ENCODE measurements at regions not wholly inside any gene's neighbourhood (a gene's known extent, or its start where the extent isn't known, plus 50 kb on each side); places are given as distances from the start of the nearest gene placed in this dataset.

GRCh38 chr6:87946669-87947068 lies 101.0 kb upstream of the SPACA1 start:
- no peaks in the 10 kb centered on the region for H3K36me3 ChIP-seq (ENCODE audit: control insufficient read depth, insufficient read depth, low read length)
- H3K27me3 ChIP-seq (ENCODE audit: control insufficient read depth, insufficient read depth, low read length) = peaks cover 13% of the 10 kb centered on the region
- H3K27ac ChIP-seq (ENCODE audit: insufficient read depth, low read length, poor library complexity, severe bottlenecking) = no peak overlapping the region
- ATAC-seq (ENCODE audit: low read depth in 2 of 2) = no peak
- no peaks in the 10 kb centered on the region for H3K9me3 ChIP-seq (ENCODE audit: control insufficient read depth in 2 of 2, low read length in 2 of 2)
- Mint-ChIP-seq H3K4me3 (no peak overlapping the region), H3K27me3 (peaks cover 15% of the 10 kb centered on the region), H3K9me3 (peaks cover 0 to 1% (median 0%) of the 10 kb centered on the region in 7 donors), H3K27ac (no peak overlapping the region), H3K4me1 (no peaks in the 10 kb centered on the region), H3K36me3 (no peaks in the 10 kb centered on the region)
- DNase-seq = no peak
- no peaks in the 10 kb centered on the region for H3K4me1 ChIP-seq (ENCODE audit: control insufficient read depth, insufficient read depth, low read length, poor library complexity, severe bottlenecking)
- no peak overlapping the region for H3K4me3 ChIP-seq (ENCODE audit: low read depth, low read length)

- no peaks in the 10 kb centered on the region for H3K36me3 Mint-ChIP-seq
- DNase-seq (no peak), ATAC-seq (ENCODE audit: low read depth in 2 of 2) (no peak)
- H3K4me3 Mint-ChIP-seq = no peak overlapping the region
- H3K27me3 Mint-ChIP-seq = peaks cover 22% of the 10 kb centered on the region
- Histone ChIP-seq H3K4me1 (ENCODE audit: control insufficient read depth, insufficient read depth, low read length, poor library complexity, severe bottlenecking) (no peaks in the 10 kb centered on the region), H3K27ac (ENCODE audit: insufficient read depth, low read length, poor library complexity, severe bottlenecking) (no peak overlapping the region), H3K4me3 (ENCODE audit: low read depth, low read length) (no peak overlapping the region), H3K36me3 (ENCODE audit: control insufficient read depth, insufficient read depth, low read length) (no peaks in the 10 kb centered on the region), H3K9me3 (ENCODE audit: control insufficient read depth in 2 of 2, low read length in 2 of 2) (no peaks in the 10 kb centered on the region), H3K27me3 (ENCODE audit: control insufficient read depth, insufficient read depth, low read length) (peaks cover 17% of the 10 kb centered on the region)
- peaks cover 0 to 1% (median 0%) of the 10 kb centered on the region in 7 donors for H3K9me3 Mint-ChIP-seq
- no peaks in the 10 kb centered on the region for H3K4me1 Mint-ChIP-seq
- no peak overlapping the region for H3K27ac Mint-ChIP-seq
Observed at GRCh38 chr6:87945966-87946365, 101.7 kb upstream of the SPACA1 start.

- Mint-ChIP-seq H3K9me3 (no peaks in the 10 kb centered on the region), H3K27ac (no peak overlapping the region), H3K27me3 (peaks cover 25% of the 10 kb centered on the region), H3K4me1 (no peaks in the 10 kb centered on the region), H3K36me3 (no peaks in the 10 kb centered on the region), H3K4me3 (no peak overlapping the region)
- Histone ChIP-seq H3K27ac (ENCODE audit: insufficient read depth, low read length, poor library complexity, severe bottlenecking) (no peak overlapping the region), H3K4me3 (ENCODE audit: low read depth, low read length) (no peak overlapping the region), H3K36me3 (ENCODE audit: control insufficient read depth, insufficient read depth, low read length) (no peaks in the 10 kb centered on the region), H3K27me3 (ENCODE audit: control insufficient read depth, insufficient read depth, low read length) (peaks cover 17% of the 10 kb centered on the region), H3K4me1 (ENCODE audit: control insufficient read depth, insufficient read depth, low read length, poor library complexity, severe bottlenecking) (no peaks in the 10 kb centered on the region), H3K9me3 (ENCODE audit: control insufficient read depth in 2 of 2, low read length in 2 of 2) (no peaks in the 10 kb centered on the region)
- no peak for DNase-seq
- no peak for ATAC-seq (ENCODE audit: low read depth in 2 of 2)
Observed at GRCh38 chr6:87945181-87945580, 102.5 kb upstream of the SPACA1 start.

- Histone ChIP-seq H3K4me3 (ENCODE audit: low read depth, low read length) (no peak overlapping the region), H3K27me3 (ENCODE audit: control insufficient read depth, insufficient read depth, low read length) (peaks cover 17% of the 10 kb centered on the region), H3K4me1 (ENCODE audit: control insufficient read depth, insufficient read depth, low read length, poor library complexity, severe bottlenecking) (no peaks in the 10 kb centered on the region), H3K27ac (ENCODE audit: insufficient read depth, low read length, poor library complexity, severe bottlenecking) (no peak overlapping the region), H3K36me3 (ENCODE audit: control insufficient read depth, insufficient read depth, low read length) (no peaks in the 10 kb centered on the region), H3K9me3 (ENCODE audit: control insufficient read depth in 2 of 2, low read length in 2 of 2) (no peaks in the 10 kb centered on the region)
- ATAC-seq (ENCODE audit: low read depth in 2 of 2) (no peak), DNase-seq (no peak)
- Mint-ChIP-seq H3K36me3 (no peaks in the 10 kb centered on the region), H3K4me1 (no peaks in the 10 kb centered on the region), H3K27ac (no peak overlapping the region), H3K4me3 (no peak overlapping the region), H3K27me3 (peaks cover 27% of the 10 kb centered on the region), H3K9me3 (no peaks in the 10 kb centered on the region)
Observed at GRCh38 chr6:87944541-87944954, 103.1 kb upstream of the SPACA1 start.

- H3K4me3 Mint-ChIP-seq = no peak overlapping the region
- no peaks in the 10 kb centered on the region for H3K36me3 Mint-ChIP-seq
- peaks cover 32% of the 10 kb centered on the region for H3K27me3 Mint-ChIP-seq
- Histone ChIP-seq H3K4me1 (ENCODE audit: control insufficient read depth, insufficient read depth, low read length, poor library complexity, severe bottlenecking) (no peaks in the 10 kb centered on the region), H3K9me3 (ENCODE audit: control insufficient read depth in 2 of 2, low read length in 2 of 2) (no peaks in the 10 kb centered on the region), H3K4me3 (ENCODE audit: low read depth, low read length) (no peak overlapping the region), H3K27ac (ENCODE audit: insufficient read depth, low read length, poor library complexity, severe bottlenecking) (no peak overlapping the region), H3K27me3 (ENCODE audit: control insufficient read depth, insufficient read depth, low read length) (peaks cover 17% of the 10 kb centered on the region), H3K36me3 (ENCODE audit: control insufficient read depth, insufficient read depth, low read length) (no peaks in the 10 kb centered on the region)
- H3K27ac Mint-ChIP-seq = no peak overlapping the region
- DNase-seq = no peak
- no peaks in the 10 kb centered on the region for H3K4me1 Mint-ChIP-seq
- H3K9me3 Mint-ChIP-seq = no peaks in the 10 kb centered on the region
- no peak for ATAC-seq (ENCODE audit: low read depth in 2 of 2)
Observed at GRCh38 chr6:87943191-87943590, 104.5 kb upstream of the SPACA1 start.

- no peak overlapping the region for H3K4me3 ChIP-seq (ENCODE audit: low read depth, low read length)
- Mint-ChIP-seq H3K9me3 (no peaks in the 10 kb centered on the region), H3K36me3 (no peaks in the 10 kb centered on the region), H3K4me3 (no peak overlapping the region), H3K27ac (no peak overlapping the region), H3K4me1 (no peaks in the 10 kb centered on the region), H3K27me3 (peaks cover 29% of the 10 kb centered on the region)
- no peaks in the 10 kb centered on the region for H3K4me1 ChIP-seq (ENCODE audit: control insufficient read depth, insufficient read depth, low read length, poor library complexity, severe bottlenecking)
- no peak for ATAC-seq (ENCODE audit: low read depth in 2 of 2)
- no peaks in the 10 kb centered on the region for H3K36me3 ChIP-seq (ENCODE audit: control insufficient read depth, insufficient read depth, low read length)
- no peak for DNase-seq
- peaks cover 17% of the 10 kb centered on the region for H3K27me3 ChIP-seq (ENCODE audit: control insufficient read depth, insufficient read depth, low read length)
- no peak overlapping the region for H3K27ac ChIP-seq (ENCODE audit: insufficient read depth, low read length, poor library complexity, severe bottlenecking)
- no peaks in the 10 kb centered on the region for H3K9me3 ChIP-seq (ENCODE audit: control insufficient read depth in 2 of 2, low read length in 2 of 2)
Observed at GRCh38 chr6:87941556-87942358, 105.9 kb upstream of the SPACA1 start.

GRCh38 chr6:87939776-87940175 lies 107.9 kb upstream of the SPACA1 start:
- H3K27me3 ChIP-seq (ENCODE audit: control insufficient read depth, insufficient read depth, low read length) = peaks cover 13% of the 10 kb centered on the region
- H3K4me3 Mint-ChIP-seq = no peak overlapping the region

GRCh38 chr6:87938287-87938686 lies 109.4 kb upstream of the SPACA1 start:
- Histone ChIP-seq H3K4me1 (ENCODE audit: control insufficient read depth, insufficient read depth, low read length, poor library complexity, severe bottlenecking) (no peaks in the 10 kb centered on the region), H3K27me3 (ENCODE audit: control insufficient read depth, insufficient read depth, low read length) (peaks cover 10% of the 10 kb centered on the region), H3K4me3 (ENCODE audit: low read depth, low read length) (no peak overlapping the region), H3K36me3 (ENCODE audit: control insufficient read depth, insufficient read depth, low read length) (no peaks in the 10 kb centered on the region), H3K9me3 (ENCODE audit: control insufficient read depth in 2 of 2, low read length in 2 of 2) (no peaks in the 10 kb centered on the region), H3K27ac (ENCODE audit: insufficient read depth, low read length, poor library complexity, severe bottlenecking) (no peak overlapping the region)
- Mint-ChIP-seq H3K9me3 (no peaks in the 10 kb centered on the region), H3K27me3 (peaks cover 37% of the 10 kb centered on the region), H3K4me1 (no peaks in the 10 kb centered on the region), H3K27ac (no peak overlapping the region), H3K36me3 (no peaks in the 10 kb centered on the region), H3K4me3 (no peak overlapping the region)
- DNase-seq = no peak
- no peak for ATAC-seq (ENCODE audit: low read depth in 2 of 2)

More at GRCh38 chr6:87939776-87940175, 107.9 kb upstream of the SPACA1 start:
- ATAC-seq (ENCODE audit: low read depth in 2 of 2) = no peak
- peaks cover 25% of the 10 kb centered on the region for H3K27me3 Mint-ChIP-seq
- Histone ChIP-seq H3K27ac (ENCODE audit: insufficient read depth, low read length, poor library complexity, severe bottlenecking) (no peak overlapping the region), H3K36me3 (ENCODE audit: control insufficient read depth, insufficient read depth, low read length) (no peaks in the 10 kb centered on the region), H3K4me1 (ENCODE audit: control insufficient read depth, insufficient read depth, low read length, poor library complexity, severe bottlenecking) (no peaks in the 10 kb centered on the region), H3K4me3 (ENCODE audit: low read depth, low read length) (no peak overlapping the region), H3K9me3 (ENCODE audit: control insufficient read depth in 2 of 2, low read length in 2 of 2) (no peaks in the 10 kb centered on the region)
- no peaks in the 10 kb centered on the region for H3K4me1 Mint-ChIP-seq
- no peak overlapping the region for H3K27ac Mint-ChIP-seq
- H3K9me3 Mint-ChIP-seq = no peaks in the 10 kb centered on the region
- H3K36me3 Mint-ChIP-seq = no peaks in the 10 kb centered on the region
- DNase-seq = no peak
